Testis (tissue), 2 donors: ENCODE measurements at regions not wholly inside any gene's neighbourhood (a gene's known extent, or its start where the extent isn't known, plus 50 kb on each side); places are given as distances from the start of the nearest gene placed in this dataset.

Experiments used
- DNase-seq: peaks from one replicate; pipeline ENCODE4 v3.0.0-alpha.2; 2019
- H3K27ac ChIP-seq, 2 donors: fragments of 200-600 bp; sonication (generic); one replicate each; pipeline ENCODE4 v1.5.1; 2019
- H3K27me3 ChIP-seq: fragments of 200-600 bp; sonication (generic); one replicate; pipeline ENCODE4 v1.5.1; 2019
- H3K36me3 ChIP-seq: fragments of 200-600 bp; sonication (generic); one replicate; pipeline ENCODE4 v1.5.1; 2017; ENCODE audit warnings: low read depth; ENCODE audit errors: missing control alignments
- H3K4me1 ChIP-seq: fragments of 200-600 bp; sonication (generic); one replicate; pipeline ENCODE4 v1.5.1; 2019
- H3K4me3 ChIP-seq, 2 donors: fragments of 200-600 bp; sonication (generic); one replicate each; pipeline ENCODE4 v1.5.1; 2017 to 2019
- H3K9me3 ChIP-seq: fragments of 200-600 bp; sonication (generic); one replicate; pipeline ENCODE4 v1.5.1; 2017
- CTCF ChIP-seq, 3 experiments: fragments of 450-650 bp in 2 of 3; fragments of 200-600 bp in 1 of 3; sonication (generic) in 1 of 3; IDR thresholded peaks; one replicate each; pipeline ENCODE4 v1.5.1; 2016 to 2019; ENCODE audit warnings: antibody characterized with exemption in 3 of 3, mild to moderate bottlenecking in 2 of 3, moderate library complexity in 1 of 3
- POLR2A ChIP-seq: fragments of 450-650 bp; IDR thresholded peaks from one replicate; pipeline ENCODE4 v1.6.1; 2017; ENCODE audit warnings: antibody characterized with exemption, mild to moderate bottlenecking, moderate library complexity
- WGBS, 2 donors: methylation state at CpG; one replicate each; pipeline ENCODE4 v1.1.5; 2018; 5-methylcytosine and 5-hydroxymethylcytosine counted together
- intact Hi-C: fragments of 100-400 bp; cut with DNase I; formaldehyde crosslinking; loops from one replicate; pipeline ENCODE4 v1.15.1; 2023; ENCODE audit warnings: low total_unique reads

- H3K27ac ChIP-seq, result no peak overlapping the region
- no peak overlapping the region for H3K4me3 ChIP-seq
- no peaks in the 10 kb centered on the region for H3K27me3 ChIP-seq
- H3K9me3 ChIP-seq, result no peaks in the 10 kb centered on the region
- no peaks in the 10 kb centered on the region for H3K36me3 ChIP-seq
- WGBS, 2 donors, result 82 to 90% methylated on average over 3 of the region's 3 CpGs
- no peaks in the 10 kb centered on the region for H3K4me1 ChIP-seq
- no peak for TF ChIP-seq CTCF (IDR thresholded peaks at IDR 0.05)
- no peak for TF ChIP-seq POLR2A
- no peak for DNase-seq
- intact Hi-C loops, result no loop called here
These were observed 50.6 kb upstream of the ZNF385D start for GRCh38 chr3:21801631-21802030.

GRCh38 chr3:21803604-21804003 lies 52.6 kb upstream of the ZNF385D start:
- intact Hi-C loops, result no loop called here
- no peaks in the 10 kb centered on the region for H3K9me3 ChIP-seq
- DNase-seq, result no peak
- H3K27ac ChIP-seq, result no peak overlapping the region
- WGBS, 2 donors, result 41 to 61% methylated on average over 1 of the region's 1 CpG
- no peaks in the 10 kb centered on the region for H3K36me3 ChIP-seq
- H3K4me3 ChIP-seq, result no peak overlapping the region
- H3K4me1 ChIP-seq, result no peaks in the 10 kb centered on the region
- no peaks in the 10 kb centered on the region for H3K27me3 ChIP-seq
- TF ChIP-seq POLR2A (no peak), CTCF (IDR thresholded peaks at IDR 0.05) (no peak)

- H3K27me3 ChIP-seq, result no peaks in the 10 kb centered on the region
- no peaks in the 10 kb centered on the region for H3K36me3 ChIP-seq
- H3K4me1 ChIP-seq, result no peaks in the 10 kb centered on the region
- no peak for DNase-seq
- no peaks in the 10 kb centered on the region for H3K9me3 ChIP-seq
- intact Hi-C loops, result no loop called here
- no peak for TF ChIP-seq CTCF (IDR thresholded peaks at IDR 0.05)
- H3K27ac ChIP-seq, result no peak overlapping the region
- H3K4me3 ChIP-seq, result no peak overlapping the region
- WGBS, 2 donors, result 46% methylated on average over 2 of the region's 2 CpGs
These were observed 53.3 kb upstream of the ZNF385D start for GRCh38 chr3:21804330-21804729.

GRCh38 chr3:21806733-21807132 lies 55.7 kb upstream of the ZNF385D start:
- intact Hi-C loops, result no loop called here
- Histone ChIP-seq H3K4me1 (no peaks in the 10 kb centered on the region), H3K4me3 (no peak overlapping the region), H3K9me3 (no peaks in the 10 kb centered on the region), H3K36me3 (no peaks in the 10 kb centered on the region), H3K27ac (no peak overlapping the region), H3K27me3 (no peaks in the 10 kb centered on the region)
- TF ChIP-seq POLR2A (no peak), CTCF (IDR thresholded peaks at IDR 0.05) (no peak)
- no peak for DNase-seq
- WGBS, 2 donors, result 48 to 58% methylated on average over 1 of the region's 1 CpG

- 56 to 66% methylated on average over 12 of the region's 12 CpGs for WGBS, 2 donors
- TF ChIP-seq CTCF (IDR thresholded peaks at IDR 0.05), result no peak
- no peak for TF ChIP-seq POLR2A
- Histone ChIP-seq H3K36me3 (no peaks in the 10 kb centered on the region), H3K27ac (no peak overlapping the region), H3K4me1 (no peaks in the 10 kb centered on the region), H3K4me3 (peak overlapping the region; percentile 2 to 21), H3K9me3 (no peaks in the 10 kb centered on the region), H3K27me3 (no peaks in the 10 kb centered on the region)
- intact Hi-C loops, result no loop called here
- peak; percentile 29 for DNase-seq
These were observed 74.7 kb upstream of the ZNF385D start for GRCh38 chr3:21825684-21826083.
